ENCODE measurements at regions not wholly inside any gene's neighbourhood (a gene's known extent, or its start where the extent isn't known, plus 50 kb on each side); places are given as distances from the start of the nearest gene placed in this dataset.
A peak's percentile ranks its signal among the peaks of the same experiment; 100 is the strongest.

DNA sequence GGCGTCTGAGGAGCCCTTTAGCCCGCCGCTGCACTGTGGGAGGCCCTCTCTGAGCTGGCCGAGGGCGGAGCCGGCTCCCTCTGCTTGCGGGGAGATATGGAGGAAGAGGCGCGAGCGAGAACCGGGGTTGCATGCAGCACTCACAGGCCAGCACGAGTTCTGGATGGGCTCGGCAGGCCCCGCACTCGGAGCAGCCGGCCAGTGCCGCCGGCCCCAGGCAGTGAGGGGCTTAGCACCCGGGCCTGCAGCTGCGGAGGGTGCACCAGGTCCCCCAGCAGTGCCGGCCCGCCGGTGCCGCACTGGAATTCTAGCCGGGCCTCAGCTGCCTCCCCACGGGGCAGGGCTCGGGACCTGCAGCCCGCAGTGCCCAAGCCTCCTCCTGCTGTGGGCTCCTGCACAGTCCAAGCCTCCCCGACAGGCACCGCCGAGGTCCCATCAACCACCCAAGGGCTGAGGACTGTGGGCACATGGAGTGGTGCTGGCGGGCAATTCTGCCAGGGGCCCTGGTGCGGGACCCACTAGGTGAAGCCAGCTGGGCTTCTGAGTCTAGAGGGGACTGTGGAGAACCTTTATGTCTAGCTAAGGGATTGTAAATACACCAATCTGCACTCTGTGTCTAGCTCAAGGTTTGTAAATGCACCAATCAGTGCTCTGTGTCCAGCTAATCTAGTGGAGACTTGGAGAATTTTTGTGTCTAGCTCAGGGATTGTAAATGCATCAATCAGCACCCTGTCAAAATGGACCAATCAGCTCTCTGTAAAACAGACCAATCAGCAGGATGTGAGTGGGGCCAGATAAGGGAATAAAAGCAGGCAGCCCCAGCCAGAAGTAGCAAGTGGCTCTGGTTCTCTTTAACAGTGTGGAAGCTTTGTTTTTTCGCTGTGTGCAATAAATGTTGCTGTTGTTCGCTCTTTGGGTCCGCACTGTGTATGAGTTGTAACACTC is 329.7 kb upstream of the JARID2 start:
- DNase-seq (ENCODE audit: low spot score), result no peak
- intact Hi-C loops (cut with DNase I), result no loop called here

DNA sequence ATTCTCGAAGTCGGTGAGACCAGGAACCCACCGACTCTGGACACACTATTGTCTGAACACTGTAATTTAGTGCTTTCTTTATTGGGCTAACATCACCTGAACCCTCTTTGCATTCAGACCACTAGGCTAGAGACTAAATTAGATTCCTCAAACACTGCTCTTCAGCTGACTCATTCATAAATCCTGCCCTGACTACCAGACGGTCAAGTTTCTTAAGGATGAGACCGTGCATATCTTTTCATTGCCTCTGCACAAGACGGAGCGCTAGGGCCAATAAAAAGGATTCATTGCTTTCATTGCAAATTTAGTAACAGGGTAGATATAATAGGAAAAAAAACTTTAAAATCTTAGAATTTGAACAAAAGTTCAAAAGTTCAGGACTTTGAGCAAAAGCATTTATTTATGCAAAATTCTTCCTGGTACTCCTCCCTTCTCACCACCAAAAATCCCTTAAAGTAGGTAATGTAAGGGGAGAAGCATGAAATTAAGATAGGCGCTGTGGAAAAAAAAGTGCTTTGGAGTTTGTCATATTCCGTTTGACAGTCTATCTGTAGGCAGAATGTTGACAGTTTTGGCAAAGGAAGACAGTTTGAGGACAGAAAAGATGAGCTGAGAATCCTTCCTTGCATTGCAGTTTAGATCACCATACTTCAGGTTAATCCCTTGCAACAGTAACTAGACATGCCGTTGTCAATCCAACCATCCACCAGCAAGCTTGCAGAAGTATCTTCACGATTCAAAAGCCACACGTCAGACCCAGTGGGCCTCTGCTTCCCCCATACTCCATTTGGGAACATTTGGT is 328.6 kb upstream of the JARID2 start:
- DNase-seq (ENCODE audit: low spot score), result no peak
- intact Hi-C loops (cut with DNase I), result no loop called here

DNA sequence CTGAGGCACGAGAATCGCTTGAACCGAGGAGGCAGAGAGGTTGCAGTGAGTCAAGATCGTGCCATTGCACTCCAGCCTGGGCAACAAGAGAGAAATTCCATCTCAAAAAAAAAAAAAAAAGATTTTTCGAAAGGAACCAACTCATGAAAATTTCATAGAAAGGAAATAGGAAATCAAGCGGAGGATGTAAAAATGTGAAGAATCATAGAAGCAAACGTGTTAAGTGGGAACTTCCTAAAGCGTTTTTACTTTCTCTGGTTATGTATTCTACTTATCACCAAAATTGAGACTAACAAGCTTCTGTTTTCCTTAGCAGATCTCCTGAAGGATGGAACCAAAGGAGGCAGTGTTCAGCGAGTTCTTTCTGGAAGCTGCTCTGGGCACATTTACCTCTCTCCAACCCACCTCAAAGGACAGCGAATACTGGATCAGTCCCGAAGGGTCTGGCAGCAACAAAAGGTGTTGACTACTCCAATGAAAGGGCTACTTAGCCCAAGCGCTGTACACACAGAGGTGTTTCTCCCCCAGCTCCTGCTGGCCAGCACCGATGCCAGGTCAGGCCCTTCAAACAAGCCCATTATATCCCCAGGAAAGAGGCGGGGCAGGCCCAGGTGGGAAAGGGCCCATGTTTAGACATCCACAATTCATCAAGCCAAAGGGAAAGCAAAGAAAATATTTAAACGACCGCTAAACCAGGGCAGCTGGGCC is 327.5 kb upstream of the JARID2 start:
- no peak for DNase-seq (ENCODE audit: low spot score)

DNA sequence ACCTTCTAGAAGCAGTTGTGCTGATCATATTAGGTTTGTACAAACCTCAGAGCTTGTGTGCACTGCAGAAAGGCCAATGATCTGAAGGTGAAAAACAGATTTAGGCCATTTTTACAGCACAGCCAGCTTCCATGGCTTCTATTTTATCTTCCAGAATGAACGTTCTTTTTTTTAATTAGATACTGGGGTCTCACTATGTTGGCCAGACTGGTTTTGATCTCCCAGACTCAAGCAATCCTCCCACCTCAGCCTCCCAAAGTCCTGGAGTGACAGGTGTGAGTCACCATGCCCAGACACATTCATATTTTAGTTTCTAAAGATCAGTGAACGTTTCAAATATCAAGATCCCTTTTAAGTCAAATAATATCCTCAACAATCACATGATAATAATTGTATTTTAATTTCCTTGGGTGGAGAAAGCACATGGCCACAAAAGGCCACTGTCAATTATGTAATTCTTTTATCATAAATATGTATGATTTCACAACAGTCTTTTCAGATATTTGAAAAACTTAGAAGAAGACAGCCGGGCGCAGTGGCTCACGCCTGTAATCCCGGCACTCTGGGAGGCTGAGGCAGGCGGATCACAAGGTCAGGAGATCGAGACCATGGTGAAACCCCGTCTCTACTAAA is 326.7 kb upstream of the JARID2 start:
- intact Hi-C loops (cut with DNase I), result no loop called here
- no peak for DNase-seq (ENCODE audit: low spot score)

More for the DNA sequence above, 327.5 kb upstream of the JARID2 start:
- intact Hi-C loops (cut with DNase I), result no loop called here

DNA sequence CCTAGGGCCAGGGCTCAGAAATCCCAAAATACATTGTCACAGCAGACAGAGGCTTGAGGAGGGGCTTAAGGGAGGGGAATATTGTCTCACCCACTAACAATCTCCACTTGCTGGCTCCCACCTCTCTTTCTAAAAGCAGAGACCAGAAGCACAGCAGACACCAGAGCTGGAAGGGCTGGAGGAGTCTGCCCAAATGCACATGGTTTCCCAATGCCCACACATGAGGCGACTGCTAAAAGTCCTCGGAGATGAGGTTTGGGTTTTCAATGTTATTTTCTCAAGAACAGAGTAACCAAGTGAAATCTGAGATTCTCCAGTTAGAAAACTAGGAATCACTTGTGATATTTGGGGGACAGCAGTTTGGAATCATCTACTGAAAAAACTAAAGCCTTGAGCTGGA is 325.6 kb upstream of the JARID2 start:
- intact Hi-C loops (cut with DNase I), result no loop called here
- DNase-seq (ENCODE audit: low spot score), result no peak

DNA sequence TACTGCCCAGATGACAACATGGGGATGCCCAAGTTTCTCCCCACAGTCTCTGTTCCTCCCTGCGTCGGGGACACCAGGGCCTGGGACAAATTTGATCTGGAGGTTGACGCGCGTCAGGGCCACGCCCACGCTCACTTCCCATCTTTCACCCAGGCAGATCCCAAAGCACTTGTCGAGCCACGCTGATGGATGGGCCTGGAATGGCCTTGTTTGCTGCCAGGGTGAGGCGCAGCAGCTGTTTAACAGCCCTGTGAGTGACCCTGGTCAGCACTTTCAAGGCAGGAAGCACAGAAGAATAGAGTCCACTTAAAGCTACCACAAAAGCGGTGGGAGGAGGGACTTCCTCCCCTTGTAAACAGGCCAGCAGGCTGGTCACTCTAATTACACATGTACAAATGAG is 324.7 kb upstream of the JARID2 start:
- peak; percentile 91 for DNase-seq (ENCODE audit: low spot score)
- intact Hi-C loops (cut with DNase I), result no loop called here

DNA sequence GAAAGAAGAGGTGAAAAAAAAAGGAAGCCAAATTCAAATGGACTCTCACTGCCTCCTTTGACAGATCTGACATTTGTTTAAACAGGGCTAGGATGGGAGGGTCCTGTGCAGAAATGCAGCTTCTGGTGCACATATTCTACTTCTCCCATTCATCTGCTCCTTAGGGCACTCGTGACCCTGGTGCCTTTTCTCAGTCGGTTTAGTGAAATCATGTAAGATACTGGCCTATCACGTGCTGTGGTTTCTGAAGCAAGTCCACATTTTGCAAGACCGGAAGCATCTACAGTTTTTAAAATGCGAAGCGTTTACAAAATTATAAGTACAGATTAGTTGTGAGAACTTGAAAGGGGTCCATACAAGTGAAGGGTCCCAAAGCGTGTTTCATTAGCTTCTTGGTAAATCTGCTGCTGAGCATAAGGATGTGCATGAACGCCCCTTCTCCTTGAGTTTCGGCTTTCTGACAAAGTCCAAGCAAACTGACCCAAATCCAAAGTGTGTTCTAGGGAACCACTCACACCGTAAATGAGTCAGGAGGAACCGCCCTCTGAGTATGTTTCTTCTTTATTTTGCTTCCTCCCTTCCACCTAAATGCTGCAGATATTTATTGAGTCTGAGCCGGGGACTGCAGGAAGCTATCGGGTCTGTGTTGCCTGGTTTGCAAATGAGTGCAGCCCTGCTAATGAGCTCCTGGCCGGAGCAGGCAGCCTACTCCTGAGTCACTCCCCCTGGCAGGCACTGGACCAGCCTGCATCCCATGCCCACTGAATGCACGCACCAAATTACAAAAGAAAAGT is 323.8 kb upstream of the JARID2 start:
- intact Hi-C loops (cut with DNase I), result no loop called here
- DNase-seq (ENCODE audit: low spot score), result no peak

DNA sequence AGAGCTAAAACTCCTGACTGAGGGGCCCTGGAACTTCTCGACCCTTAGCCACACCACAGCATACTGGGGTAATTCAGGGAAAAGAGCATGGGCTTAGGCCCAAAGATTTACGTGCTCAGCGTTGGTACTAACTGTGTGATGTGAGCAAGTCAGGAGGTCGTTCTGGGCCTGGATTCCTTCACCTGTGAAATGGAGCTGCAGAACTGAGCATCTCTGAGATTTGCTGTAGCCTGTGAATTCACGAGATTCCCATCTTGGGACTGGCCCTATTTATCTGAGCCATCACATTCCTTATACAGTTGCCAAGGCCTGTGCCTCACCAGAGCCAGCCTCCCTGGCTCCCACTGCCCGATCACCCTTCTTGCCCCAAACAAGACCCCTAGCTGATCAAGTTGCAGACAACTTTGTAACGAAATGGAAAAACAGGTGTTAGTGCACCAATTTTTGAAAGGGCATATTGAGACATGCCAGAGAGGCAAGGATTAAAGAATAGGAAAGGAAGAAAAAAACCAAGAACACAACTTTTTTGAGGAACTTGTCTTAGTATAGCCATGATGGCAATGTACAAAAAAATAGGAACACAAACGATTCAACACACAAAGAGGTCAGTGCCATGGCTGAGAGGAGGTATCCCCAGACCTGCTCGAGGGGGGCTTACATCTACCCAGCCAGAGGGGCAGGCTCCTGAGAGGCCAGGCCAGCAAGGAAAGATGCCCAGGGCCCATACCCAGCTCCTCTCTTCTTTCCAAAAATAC is 323.0 kb upstream of the JARID2 start:
- no peak for DNase-seq (ENCODE audit: low spot score)
- intact Hi-C loops (cut with DNase I), result no loop called here

DNA sequence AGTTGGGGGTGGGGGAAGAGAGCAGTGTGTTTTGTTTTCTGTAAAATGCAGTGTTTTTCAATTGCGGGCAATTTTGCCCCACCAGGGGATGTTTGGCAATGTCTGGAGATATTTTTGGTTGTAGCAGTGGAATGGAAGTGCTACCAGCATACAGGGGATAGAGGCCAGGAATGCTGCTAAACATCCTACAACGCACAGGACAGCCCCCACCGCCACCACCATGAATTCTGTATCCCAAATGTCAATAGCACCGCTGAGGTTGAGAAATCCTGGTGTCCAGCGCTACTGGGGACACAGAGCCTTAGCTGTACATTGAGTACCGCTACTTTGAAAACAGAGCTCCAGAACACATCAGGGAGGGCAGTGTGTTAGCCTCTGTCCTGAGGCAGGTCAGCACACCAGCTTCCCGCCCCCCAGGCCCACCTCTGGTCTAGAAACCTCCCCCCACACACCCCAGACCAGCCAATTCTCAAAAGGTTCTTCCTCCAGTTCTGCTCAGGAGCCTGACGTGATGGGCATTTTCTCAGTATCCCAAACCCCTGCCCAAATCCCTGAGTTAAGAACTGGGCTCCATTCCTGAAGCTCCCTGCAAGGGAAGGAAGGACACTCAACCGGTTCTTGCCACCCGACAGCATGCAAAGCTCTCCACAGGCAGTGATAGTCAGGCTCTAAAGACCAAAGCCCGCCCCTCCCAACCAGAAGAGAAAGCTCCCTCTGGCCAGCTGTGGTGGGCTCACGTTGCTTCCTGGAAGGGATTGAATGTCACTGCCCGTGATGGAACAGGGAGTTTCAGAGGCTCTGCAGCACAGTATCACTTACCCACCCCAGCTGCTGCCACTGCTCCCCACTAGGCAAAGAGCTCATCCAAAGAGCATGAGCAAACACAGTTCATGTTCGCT is 321.5 kb upstream of the JARID2 start:
- intact Hi-C loops (cut with DNase I), result no loop called here
- no peak for DNase-seq (ENCODE audit: low spot score)

DNA sequence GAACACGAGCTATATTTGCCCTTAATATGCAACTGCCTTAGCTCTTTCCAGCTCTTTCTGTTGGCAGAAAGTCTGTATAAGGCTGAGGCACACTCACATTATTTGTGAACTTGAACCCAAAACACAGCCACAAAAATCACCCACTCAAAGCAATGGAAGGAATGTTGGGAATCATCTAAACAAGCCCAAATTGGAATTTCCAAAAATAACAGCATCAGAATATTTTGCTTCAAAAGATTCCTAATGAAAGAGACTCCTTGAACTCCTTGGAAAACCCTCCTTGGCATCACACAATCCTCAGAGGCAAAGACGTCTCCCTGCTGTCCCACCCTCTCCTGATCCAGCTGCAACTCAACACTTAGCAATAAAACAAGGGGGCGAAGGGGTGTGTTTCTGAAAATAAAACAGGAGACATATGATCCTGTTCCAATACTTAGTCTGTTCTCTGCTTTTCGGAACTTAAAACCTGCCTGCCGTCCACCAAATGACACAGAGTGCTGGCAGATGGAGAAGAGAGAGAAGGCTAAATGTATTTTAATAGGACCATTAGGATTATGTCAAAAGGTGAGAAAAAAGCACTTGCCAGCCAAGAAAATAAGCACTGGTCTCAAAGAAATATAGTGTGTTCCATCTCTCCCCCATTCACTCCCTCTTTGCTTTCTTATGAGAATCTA is 320.7 kb upstream of the JARID2 start:
- intact Hi-C loops (cut with DNase I), result no loop called here
- no peak for DNase-seq (ENCODE audit: low spot score)

DNA sequence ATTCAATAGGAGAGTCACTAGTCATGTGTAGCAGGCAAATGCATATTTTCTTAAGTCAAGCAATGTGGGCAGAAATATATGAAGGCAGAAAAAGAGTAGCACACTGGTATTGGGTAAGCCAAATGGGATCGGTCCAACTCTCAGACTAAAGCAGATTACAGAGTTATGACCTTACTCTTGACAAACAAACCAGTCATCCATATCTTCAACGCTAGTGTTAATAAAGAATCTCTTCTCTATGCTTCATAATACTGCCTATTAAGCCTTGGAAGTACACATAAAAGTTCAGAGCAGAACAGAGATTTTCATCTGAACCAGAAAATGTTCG is 320.2 kb upstream of the JARID2 start:
- intact Hi-C loops (cut with DNase I), result no loop called here
- no peak for DNase-seq (ENCODE audit: low spot score)

DNA sequence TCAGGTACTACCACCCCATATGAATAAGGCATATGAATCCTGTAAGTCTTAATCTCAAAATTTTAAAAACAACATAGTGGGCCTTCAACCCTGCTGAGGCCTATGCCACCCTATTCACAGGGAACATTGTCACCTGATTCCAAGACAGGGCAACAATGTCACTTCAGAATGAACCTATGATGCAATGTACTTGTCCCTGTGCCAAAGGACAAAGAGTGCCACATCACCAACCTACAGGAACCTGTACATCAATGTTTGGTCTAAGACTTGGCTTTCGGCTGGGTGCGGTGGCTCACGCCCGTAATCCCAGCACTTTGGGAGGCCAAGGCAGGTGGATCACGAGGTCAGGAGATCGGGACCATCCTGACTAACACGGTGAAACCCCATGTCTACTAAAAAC is 318.5 kb upstream of the JARID2 start:
- no peak for DNase-seq (ENCODE audit: low spot score)
- intact Hi-C loops (cut with DNase I), result no loop called here

DNA sequence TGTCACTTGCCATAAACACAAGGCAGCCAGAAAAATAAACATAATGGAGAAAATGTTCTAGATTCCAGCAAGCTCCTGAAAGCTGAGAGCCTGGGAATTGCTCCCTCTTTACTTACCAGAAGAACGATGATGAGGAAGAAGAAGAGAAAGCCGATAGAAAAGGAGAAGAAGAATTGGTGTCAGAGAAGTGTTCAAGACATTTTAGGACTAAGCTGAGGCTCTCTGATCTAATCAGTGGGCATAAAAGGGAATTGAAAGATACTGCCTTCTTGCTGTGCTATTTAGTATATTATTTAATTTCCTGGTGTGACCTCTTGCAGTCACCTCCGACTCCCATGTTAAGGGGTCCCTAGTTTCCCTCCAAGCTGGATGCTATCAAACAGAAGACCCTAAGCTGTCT is 316.6 kb upstream of the JARID2 start:
- intact Hi-C loops (cut with DNase I), result no loop called here
- no peak for DNase-seq (ENCODE audit: low spot score)

DNA sequence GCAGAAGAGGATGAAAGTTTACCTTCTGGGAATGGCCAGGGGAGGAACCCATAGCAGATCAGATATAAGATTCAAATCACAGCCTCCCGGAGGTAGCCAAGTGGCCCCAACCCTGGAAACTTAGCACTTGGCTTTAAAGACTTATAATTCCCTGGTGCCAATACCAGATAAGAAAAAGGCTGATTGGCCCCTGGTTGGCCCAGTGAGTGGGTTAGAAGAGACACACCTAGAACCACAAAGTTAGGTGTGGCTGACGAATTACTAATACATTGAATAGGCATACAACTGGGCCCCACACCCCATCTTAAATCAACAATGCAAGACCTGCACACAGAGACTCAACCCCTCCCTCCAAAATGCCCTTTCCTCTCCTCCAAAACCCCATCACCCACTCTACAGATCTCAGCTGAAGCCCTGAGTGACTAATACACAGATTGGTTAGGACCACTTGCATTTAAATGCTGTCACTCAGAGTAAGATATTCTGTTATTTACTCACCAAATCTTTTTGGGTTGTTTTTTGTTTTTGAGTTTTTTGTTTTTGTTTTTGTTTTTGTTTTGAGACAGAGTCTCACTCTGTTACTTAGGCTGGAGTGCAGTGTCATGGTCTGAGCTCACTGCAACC is 315.4 kb upstream of the JARID2 start:
- DNase-seq (ENCODE audit: low spot score), result no peak
- intact Hi-C loops (cut with DNase I), result no loop called here

DNA sequence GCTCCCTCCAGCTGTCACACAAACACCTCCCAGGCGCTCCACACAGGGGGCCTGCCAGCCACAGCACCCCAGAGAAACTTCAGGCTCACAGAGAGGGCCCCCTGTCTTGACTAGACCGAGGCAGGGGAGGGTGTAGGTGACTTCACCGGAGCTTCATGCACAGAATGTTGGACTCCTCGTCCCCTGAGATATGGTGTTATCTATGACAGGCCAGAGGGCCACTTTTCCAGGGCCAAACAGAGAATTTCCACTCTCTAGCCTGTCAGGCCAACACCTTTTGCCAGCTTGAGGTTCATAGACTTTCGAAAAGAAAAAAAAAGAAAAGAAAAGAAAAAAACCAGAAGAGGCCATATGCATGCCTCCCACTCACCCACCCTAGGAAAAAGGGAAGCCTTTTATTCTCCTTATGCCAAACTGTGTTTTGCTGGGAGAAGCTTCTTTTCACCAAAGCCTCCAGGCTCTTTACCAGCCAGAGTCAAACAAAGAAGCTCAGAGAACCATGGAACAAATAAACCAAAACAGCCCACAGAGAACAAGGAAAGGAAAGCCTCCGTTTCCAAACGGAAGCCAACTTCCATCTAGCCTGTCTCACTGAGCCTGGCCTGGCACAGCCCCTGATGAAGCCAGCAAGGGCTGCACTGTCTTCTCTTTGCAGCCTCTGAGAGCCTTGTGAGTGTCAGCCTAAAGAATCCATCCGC is 313.2 kb upstream of the JARID2 start:
- DNase-seq (ENCODE audit: low spot score), result no peak
- intact Hi-C loops (cut with DNase I), result no loop called here

DNA sequence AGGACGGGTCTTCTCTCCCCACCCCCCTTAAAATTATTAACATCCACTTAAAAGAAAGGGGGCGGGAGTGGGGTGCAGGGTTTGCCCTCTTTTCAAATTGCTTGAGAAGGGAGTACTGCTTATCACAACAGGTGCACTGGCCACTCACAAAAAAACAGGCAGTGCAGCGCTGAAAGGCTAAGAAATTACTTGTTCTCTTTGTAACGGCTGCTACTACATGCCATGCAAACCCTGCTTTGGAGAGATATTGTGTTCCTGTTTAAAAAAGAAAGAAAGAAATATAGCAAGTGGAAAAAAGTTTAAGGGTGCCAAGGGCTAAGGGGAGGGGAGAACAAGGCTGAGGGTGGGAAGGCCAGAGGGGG is 312.7 kb upstream of the JARID2 start:
- intact Hi-C loops (cut with DNase I), result no loop called here
- no peak for DNase-seq (ENCODE audit: low spot score)
